ENCODE measurements at regions not wholly inside any gene's neighbourhood (a gene's known extent, or its start where the extent isn't known, plus 50 kb on each side); places are given as distances from the start of the nearest gene placed in this dataset.
"Not testable (repeated sequence)": the region's sequence is repeated elsewhere in the genome, so short reads cannot be mapped to it uniquely, and the experiment has no call there.

DNA sequence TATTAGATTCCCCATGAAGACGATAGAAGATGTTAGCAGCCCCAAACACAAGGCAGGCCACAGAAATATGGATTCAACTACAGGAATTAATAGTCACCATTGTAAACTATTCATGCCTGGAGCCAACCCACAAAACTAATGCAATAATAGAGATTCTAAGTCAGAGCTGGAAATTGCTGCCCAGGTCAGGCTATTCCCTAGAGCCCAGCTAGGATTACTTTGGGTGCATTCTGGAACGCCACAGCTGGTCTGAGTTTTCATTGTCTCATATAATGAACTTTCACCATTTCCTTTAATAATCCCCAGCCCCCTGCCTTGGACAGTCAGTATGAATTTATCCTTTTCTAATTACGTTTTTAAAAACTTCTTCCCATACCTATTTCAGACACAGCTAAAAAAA lies 252.6 kb downstream of the PAPSS1 start:
- Histone ChIP-seq H3K9me2 (replicated peaks; ENCODE audit: insufficient read depth, low read length) (no peaks in the 10 kb centered on the region), H3K4me3 (ENCODE audit: low read length) (no peak overlapping the region), H3K9ac (ENCODE audit: low read length) (no peak overlapping the region), H3K27ac (ENCODE audit: low read length) (no peak overlapping the region), H3K9me3 (ENCODE audit: low read length) (no peaks in the 10 kb centered on the region), H2AFZ (ENCODE audit: low read length) (no peak overlapping the region), H3K79me2 (ENCODE audit: low read length) (no peaks in the 10 kb centered on the region), H3K4me2 (ENCODE audit: low read depth, low read length, poor library complexity, severe bottlenecking) (no peak overlapping the region), H3K36me3 (ENCODE audit: insufficient read depth, low read length) (no peaks in the 10 kb centered on the region), H3K4me1 (ENCODE audit: low read length) (no peaks in the 10 kb centered on the region), H4K20me1 (ENCODE audit: insufficient read depth, low read depth, low read length) (no peaks in the 10 kb centered on the region), H3K27me3 (ENCODE audit: low read length) (no peaks in the 10 kb centered on the region)
- no peak for DNase-seq

DNA sequence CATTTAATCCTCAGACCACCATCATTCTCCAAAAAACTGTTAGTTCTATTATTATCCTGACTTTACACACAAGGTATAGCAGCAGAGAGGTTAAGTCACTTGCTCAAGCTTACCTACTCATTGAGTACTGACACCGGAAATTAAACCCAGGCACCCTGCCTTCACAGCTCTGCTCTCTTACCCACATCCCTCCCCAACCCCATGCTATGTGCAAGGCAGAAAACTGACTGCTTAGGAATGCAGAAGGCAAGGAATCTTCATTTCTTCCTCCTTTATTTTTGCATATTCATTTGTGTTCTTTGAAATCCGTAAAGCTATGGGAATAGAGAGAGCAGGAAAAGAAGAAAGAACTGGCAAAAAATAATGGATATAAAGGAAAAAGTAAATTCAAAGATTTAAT lies 261.8 kb downstream of the PAPSS1 start:
- no peak overlapping the region for H3K4me3 ChIP-seq (ENCODE audit: low read length)
- no peaks in the 10 kb centered on the region for H3K27me3 ChIP-seq (ENCODE audit: low read length)
- H3K4me1 ChIP-seq (ENCODE audit: low read length): no peaks in the 10 kb centered on the region
- H3K36me3 ChIP-seq (ENCODE audit: insufficient read depth, low read length): no peaks in the 10 kb centered on the region
- DNase-seq: no peak
- H2AFZ ChIP-seq (ENCODE audit: low read length): no peak overlapping the region
- H4K20me1 ChIP-seq (ENCODE audit: insufficient read depth, low read depth, low read length): no peaks in the 10 kb centered on the region
- H3K9ac ChIP-seq (ENCODE audit: low read length): no peak overlapping the region
- H3K79me2 ChIP-seq (ENCODE audit: low read length): no peaks in the 10 kb centered on the region
- no peak overlapping the region for H3K27ac ChIP-seq (ENCODE audit: low read length)
- H3K9me3 ChIP-seq (ENCODE audit: low read length): no peaks in the 10 kb centered on the region
- H3K4me2 ChIP-seq (ENCODE audit: low read depth, low read length, poor library complexity, severe bottlenecking): no peak overlapping the region
- no peaks in the 10 kb centered on the region for H3K9me2 ChIP-seq (replicated peaks; ENCODE audit: insufficient read depth, low read length)

DNA sequence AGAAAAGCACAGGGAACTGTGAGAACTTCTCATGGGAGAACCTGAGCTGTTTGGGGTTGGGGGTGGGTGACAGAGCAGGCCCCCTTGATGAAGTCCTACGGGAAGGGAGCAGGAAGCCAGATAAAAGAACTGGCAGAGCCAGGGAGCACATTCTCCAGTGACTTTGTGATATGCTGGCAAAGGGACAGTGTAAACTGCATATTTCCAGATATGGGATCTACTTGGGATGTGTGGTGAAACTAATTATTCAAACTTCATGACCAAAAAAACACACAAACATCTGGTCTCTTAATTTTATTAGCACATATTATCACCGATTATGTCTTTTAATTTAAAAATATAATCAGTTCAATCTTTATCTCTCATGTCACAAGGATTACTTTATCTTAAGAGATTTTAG lies 266.0 kb downstream of the PAPSS1 start:
- Histone ChIP-seq H3K9me2 (replicated peaks; ENCODE audit: insufficient read depth, low read length) (no peaks in the 10 kb centered on the region), H3K27ac (ENCODE audit: low read length) (no peak overlapping the region), H3K9ac (ENCODE audit: low read length) (no peak overlapping the region), H2AFZ (ENCODE audit: low read length) (no peak overlapping the region), H4K20me1 (ENCODE audit: insufficient read depth, low read depth, low read length) (no peaks in the 10 kb centered on the region), H3K4me2 (ENCODE audit: low read depth, low read length, poor library complexity, severe bottlenecking) (no peak overlapping the region), H3K4me1 (ENCODE audit: low read length) (no peaks in the 10 kb centered on the region), H3K79me2 (ENCODE audit: low read length) (no peaks in the 10 kb centered on the region), H3K36me3 (ENCODE audit: insufficient read depth, low read length) (no peaks in the 10 kb centered on the region), H3K9me3 (ENCODE audit: low read length) (no peaks in the 10 kb centered on the region), H3K4me3 (ENCODE audit: low read length) (no peak overlapping the region), H3K27me3 (ENCODE audit: low read length) (no peaks in the 10 kb centered on the region)
- DNase-seq: no peak

DNA sequence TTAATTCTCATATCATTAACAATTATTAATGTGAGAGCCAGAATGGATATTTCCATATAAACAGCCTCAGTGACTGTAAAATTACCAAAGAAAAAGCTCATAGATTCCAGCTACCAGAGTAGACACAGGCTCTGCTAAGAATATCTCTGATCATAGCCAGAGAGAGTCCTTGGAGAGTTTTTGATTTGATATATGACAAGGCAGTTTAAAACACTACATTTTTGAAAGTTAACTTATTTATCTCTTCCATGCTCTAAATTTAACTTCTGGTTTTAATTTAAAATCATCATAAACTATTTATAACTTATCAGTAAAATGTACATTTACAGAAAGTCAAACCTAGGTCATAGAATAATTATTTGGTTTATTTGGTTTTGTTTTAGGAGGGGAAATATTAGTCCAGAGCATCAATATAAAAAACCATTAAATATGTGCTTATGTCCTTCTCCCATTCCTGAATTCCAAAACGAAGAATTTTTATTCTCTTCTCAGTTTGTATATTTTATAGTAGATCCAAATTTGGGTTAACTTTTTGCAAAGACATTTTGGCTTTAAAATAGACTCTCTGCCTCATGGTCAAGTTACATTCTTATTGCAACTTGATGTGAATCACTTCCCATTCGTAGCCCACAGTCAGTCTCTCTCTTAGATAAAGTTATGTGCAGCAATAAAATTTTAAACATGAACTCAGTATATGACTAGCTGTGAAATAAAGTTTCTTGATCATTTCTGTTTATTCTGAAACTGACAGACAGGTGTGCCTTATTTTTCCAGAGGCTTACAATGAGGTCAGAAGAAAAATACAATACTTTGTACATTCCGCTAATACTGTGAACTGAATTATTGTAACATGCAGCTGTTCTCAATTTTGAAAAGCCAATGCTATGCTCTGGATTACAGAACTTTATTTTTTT lies 267.1 kb downstream of the PAPSS1 start:
- Histone ChIP-seq H3K27me3 (ENCODE audit: low read length) (no peaks in the 10 kb centered on the region), H3K36me3 (ENCODE audit: insufficient read depth, low read length) (no peaks in the 10 kb centered on the region), H3K79me2 (ENCODE audit: low read length) (no peaks in the 10 kb centered on the region), H3K27ac (ENCODE audit: low read length) (no peak overlapping the region), H3K4me2 (ENCODE audit: low read depth, low read length, poor library complexity, severe bottlenecking) (no peak overlapping the region), H3K4me1 (ENCODE audit: low read length) (no peaks in the 10 kb centered on the region), H3K9me2 (replicated peaks; ENCODE audit: insufficient read depth, low read length) (no peaks in the 10 kb centered on the region), H4K20me1 (ENCODE audit: insufficient read depth, low read depth, low read length) (no peaks in the 10 kb centered on the region), H3K4me3 (ENCODE audit: low read length) (no peak overlapping the region), H2AFZ (ENCODE audit: low read length) (no peak overlapping the region), H3K9me3 (ENCODE audit: low read length) (no peaks in the 10 kb centered on the region), H3K9ac (ENCODE audit: low read length) (no peak overlapping the region)
- DNase-seq: no peak

GRCh38 chr4:107449611-107450369 lies 270.2 kb downstream of the PAPSS1 start:
- no peak for DNase-seq
- Histone ChIP-seq H3K9ac (ENCODE audit: low read length) (no peak overlapping the region), H3K9me2 (replicated peaks; ENCODE audit: insufficient read depth, low read length) (no peaks in the 10 kb centered on the region), H4K20me1 (ENCODE audit: insufficient read depth, low read depth, low read length) (no peaks in the 10 kb centered on the region), H3K4me2 (ENCODE audit: low read depth, low read length, poor library complexity, severe bottlenecking) (no peak overlapping the region), H3K27ac (ENCODE audit: low read length) (no peak overlapping the region), H2AFZ (ENCODE audit: low read length) (no peak overlapping the region), H3K27me3 (ENCODE audit: low read length) (no peaks in the 10 kb centered on the region), H3K4me3 (ENCODE audit: low read length) (no peak overlapping the region), H3K36me3 (ENCODE audit: insufficient read depth, low read length) (no peaks in the 10 kb centered on the region), H3K79me2 (ENCODE audit: low read length) (no peaks in the 10 kb centered on the region), H3K9me3 (ENCODE audit: low read length) (no peaks in the 10 kb centered on the region), H3K4me1 (ENCODE audit: low read length) (no peaks in the 10 kb centered on the region)

- H3K4me3 ChIP-seq (ENCODE audit: low read length): no peak overlapping the region
- no peak overlapping the region for H3K27ac ChIP-seq (ENCODE audit: low read length)
- H3K79me2 ChIP-seq (ENCODE audit: low read length): no peaks in the 10 kb centered on the region
- H3K4me2 ChIP-seq (ENCODE audit: low read depth, low read length, poor library complexity, severe bottlenecking): no peak overlapping the region
- H2AFZ ChIP-seq (ENCODE audit: low read length): no peak overlapping the region
- H4K20me1 ChIP-seq (ENCODE audit: insufficient read depth, low read depth, low read length): no peaks in the 10 kb centered on the region
- H3K9me2 ChIP-seq (replicated peaks; ENCODE audit: insufficient read depth, low read length): no peaks in the 10 kb centered on the region
- no peaks in the 10 kb centered on the region for H3K9me3 ChIP-seq (ENCODE audit: low read length)
- no peak for DNase-seq
- no peaks in the 10 kb centered on the region for H3K27me3 ChIP-seq (ENCODE audit: low read length)
- H3K36me3 ChIP-seq (ENCODE audit: insufficient read depth, low read length): no peaks in the 10 kb centered on the region
- H3K9ac ChIP-seq (ENCODE audit: low read length): no peak overlapping the region
- no peaks in the 10 kb centered on the region for H3K4me1 ChIP-seq (ENCODE audit: low read length)
Measured at GRCh38 chr4:107442538-107443111, 277.4 kb downstream of the PAPSS1 start.

DNA sequence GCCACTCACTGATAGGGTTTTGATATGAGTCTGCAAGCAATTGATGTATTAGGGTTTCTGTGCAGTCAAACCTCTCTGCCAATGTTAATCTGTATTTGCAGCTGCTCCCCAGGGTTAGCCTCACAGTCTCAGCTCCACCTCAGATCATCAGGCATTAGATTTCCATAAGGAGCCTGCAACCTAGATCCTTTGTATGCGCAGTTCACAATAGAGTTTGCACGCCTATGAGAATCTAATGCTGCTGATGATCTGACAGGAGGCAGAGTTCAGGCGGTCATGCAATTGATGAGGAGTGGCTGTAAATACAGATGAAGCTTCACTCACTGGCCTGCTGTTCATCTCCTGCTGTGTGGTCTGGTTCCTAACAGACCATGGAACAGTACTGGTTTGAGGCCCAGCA lies 280.6 kb downstream of the PAPSS1 start:
- no peak overlapping the region for H3K9ac ChIP-seq (ENCODE audit: low read length)
- no peaks in the 10 kb centered on the region for H3K9me2 ChIP-seq (replicated peaks; ENCODE audit: insufficient read depth, low read length)
- H2AFZ ChIP-seq (ENCODE audit: low read length): no peak overlapping the region
- no peaks in the 10 kb centered on the region for H3K9me3 ChIP-seq (ENCODE audit: low read length)
- H3K4me3 ChIP-seq (ENCODE audit: low read length): no peak overlapping the region
- no peaks in the 10 kb centered on the region for H3K79me2 ChIP-seq (ENCODE audit: low read length)
- H3K4me1 ChIP-seq (ENCODE audit: low read length): no peaks in the 10 kb centered on the region
- DNase-seq: no peak
- H4K20me1 ChIP-seq (ENCODE audit: insufficient read depth, low read depth, low read length): no peaks in the 10 kb centered on the region
- H3K27me3 ChIP-seq (ENCODE audit: low read length): no peaks in the 10 kb centered on the region
- no peaks in the 10 kb centered on the region for H3K36me3 ChIP-seq (ENCODE audit: insufficient read depth, low read length)
- no peak overlapping the region for H3K4me2 ChIP-seq (ENCODE audit: low read depth, low read length, poor library complexity, severe bottlenecking)
- no peak overlapping the region for H3K27ac ChIP-seq (ENCODE audit: low read length)

DNA sequence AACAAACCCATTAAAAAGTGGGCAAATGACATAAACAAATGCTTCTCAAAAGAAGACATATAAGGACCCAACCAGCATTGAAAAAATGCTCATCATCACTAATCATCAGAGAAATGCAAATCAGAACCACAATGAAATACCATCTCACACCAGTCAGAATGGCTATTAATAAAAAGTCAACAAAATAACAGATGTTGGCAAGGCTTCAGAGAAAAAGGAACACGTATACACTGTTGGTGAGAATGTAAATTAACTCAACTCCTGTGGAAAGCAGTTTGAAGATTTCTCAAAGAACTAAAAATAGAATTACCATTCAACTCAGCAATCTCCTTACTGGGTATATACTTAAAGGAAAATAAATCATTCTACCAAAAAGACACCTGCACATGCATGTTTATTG lies 283.6 kb downstream of the PAPSS1 start:
- H3K79me2 ChIP-seq (ENCODE audit: low read length): not testable (repeated sequence)

More for the DNA sequence above, 283.6 kb downstream of the PAPSS1 start:
- H3K27me3 ChIP-seq (ENCODE audit: low read length); H3K36me3 ChIP-seq (ENCODE audit: insufficient read depth, low read length); H3K4me3 ChIP-seq (ENCODE audit: low read length); H3K9me2 ChIP-seq (replicated peaks; ENCODE audit: insufficient read depth, low read length); DNase-seq; H3K4me1 ChIP-seq (ENCODE audit: low read length); H3K4me2 ChIP-seq (ENCODE audit: low read depth, low read length, poor library complexity, severe bottlenecking); H3K9ac ChIP-seq (ENCODE audit: low read length); H2AFZ ChIP-seq (ENCODE audit: low read length); H3K27ac ChIP-seq (ENCODE audit: low read length); H4K20me1 ChIP-seq (ENCODE audit: insufficient read depth, low read depth, low read length); H3K9me3 ChIP-seq (ENCODE audit: low read length): not testable (repeated sequence)
